MM.1S (cell line): ENCODE measurements at regions not wholly inside any gene's neighbourhood (a gene's known extent, or its start where the extent isn't known, plus 50 kb on each side); places are given as distances from the start of the nearest gene placed in this dataset.

Experiments used
- DNase-seq: peaks from one replicate; pipeline ENCODE4 v3.0.0-alpha.2; 2015
- H2AFZ ChIP-seq: fragments of 300-600 bp; sonication (generic); 2 replicates; pipeline ENCODE4 v1.6.0; 2016; ENCODE audit warnings: antibody characterized with exemption, low read length
- H3F3A ChIP-seq: fragments of 300-600 bp; sonication (generic); 2 replicates; pipeline ENCODE4 v1.6.1; 2016; ENCODE audit warnings: mild to moderate bottlenecking, antibody characterized with exemption, low read length, moderate library complexity, mixed read lengths; ENCODE audit not compliant: insufficient read depth
- H3K27ac ChIP-seq: fragments of 300-600 bp; sonication (generic); 2 replicates; pipeline ENCODE4 v1.5.1; 2016; ENCODE audit warnings: mild to moderate bottlenecking, low read length
- H3K27me3 ChIP-seq: fragments of 300-600 bp; sonication (generic); replicated peaks from 2 replicates; pipeline ENCODE4 v1.6.0; 2016; ENCODE audit warnings: low read length; ENCODE audit not compliant: insufficient read depth
- H3K36me3 ChIP-seq: fragments of 300-600 bp; sonication (generic); replicated peaks from 2 replicates; pipeline ENCODE4 v1.6.1; 2016; ENCODE audit warnings: mild to moderate bottlenecking, low read length, mixed read lengths; ENCODE audit not compliant: insufficient read depth
- H3K4me1 ChIP-seq: fragments of 300-600 bp; sonication (generic); 2 replicates; pipeline ENCODE4 v1.6.1; 2016; ENCODE audit warnings: low read length, mixed read lengths
- H3K4me2 ChIP-seq: fragments of 300-600 bp; sonication (generic); 2 replicates; pipeline ENCODE4 v1.6.0; 2016; ENCODE audit warnings: low read depth, low read length
- H3K4me3 ChIP-seq: fragments of 300-600 bp; sonication (generic); 2 replicates; pipeline ENCODE4 v1.5.1; 2016; ENCODE audit warnings: low read length, mixed read lengths
- H3K79me2 ChIP-seq: fragments of 300-600 bp; sonication (generic); 2 replicates; pipeline ENCODE4 v1.6.1; 2016; ENCODE audit warnings: mixed run types, low read length, mixed read lengths
- H3K9ac ChIP-seq: fragments of 300-600 bp; sonication (generic); 2 replicates; pipeline ENCODE4 v1.6.1; 2016; ENCODE audit warnings: low read length, mixed read lengths
- H3K9me2 ChIP-seq: fragments of 300-600 bp; sonication (generic); replicated peaks from 2 replicates; pipeline ENCODE4 v1.6.1; 2016; ENCODE audit warnings: mild to moderate bottlenecking, low read length, mixed read lengths; ENCODE audit not compliant: insufficient read depth
- H3K9me3 ChIP-seq: fragments of 300-600 bp; sonication (generic); replicated peaks from 2 replicates; pipeline ENCODE4 v1.6.1; 2016; ENCODE audit warnings: mild to moderate bottlenecking, low read length, mixed read lengths; ENCODE audit not compliant: insufficient read depth
- H4K20me1 ChIP-seq: fragments of 300-600 bp; sonication (generic); 2 replicates; pipeline ENCODE4 v1.6.1; 2016; ENCODE audit warnings: mild to moderate bottlenecking, low read length, moderate library complexity, mixed read lengths; ENCODE audit not compliant: insufficient read depth
- EZH2 ChIP-seq: fragments of 300-600 bp; sonication (generic); optimal IDR thresholded peaks from 2 replicates; pipeline ENCODE3; 2017; ENCODE audit warnings: low read depth, mild to moderate bottlenecking, antibody characterized with exemption, low read length, mixed read lengths
- EZH2phosphoT487 ChIP-seq: fragments of 300-600 bp; sonication (generic); IDR thresholded peaks from 2 replicates; pipeline ENCODE4 v1.6.1; 2018; ENCODE audit warnings: antibody characterized with exemption, low read length
- TF ChIP-seq, protein P1 (sequence below): fragments of 300-600 bp; sonication (generic); IDR thresholded peaks from 2 replicates; pipeline ENCODE4 v1.5.1; 2016; ENCODE audit warnings: antibody characterized with exemption, low read length, mixed read lengths

- Histone ChIP-seq H3K4me3 (no peak overlapping the region), H3K9me3 (no peaks in the 10 kb centered on the region), H3K9me2 (no peaks in the 10 kb centered on the region), H3K4me1 (no peaks in the 10 kb centered on the region), H3F3A (no peaks in the 10 kb centered on the region), H3K79me2 (no peaks in the 10 kb centered on the region), H3K27ac (no peak overlapping the region), H3K4me2 (no peak overlapping the region), H3K9ac (no peak overlapping the region), H2AFZ (no peak overlapping the region), H3K27me3 (no peaks in the 10 kb centered on the region), H3K36me3 (no peaks in the 10 kb centered on the region), H4K20me1 (no peaks in the 10 kb centered on the region)
- no peak for DNase-seq
- TF ChIP-seq EZH2phosphoT487, result no peak
- TF ChIP-seq, protein P1, sequence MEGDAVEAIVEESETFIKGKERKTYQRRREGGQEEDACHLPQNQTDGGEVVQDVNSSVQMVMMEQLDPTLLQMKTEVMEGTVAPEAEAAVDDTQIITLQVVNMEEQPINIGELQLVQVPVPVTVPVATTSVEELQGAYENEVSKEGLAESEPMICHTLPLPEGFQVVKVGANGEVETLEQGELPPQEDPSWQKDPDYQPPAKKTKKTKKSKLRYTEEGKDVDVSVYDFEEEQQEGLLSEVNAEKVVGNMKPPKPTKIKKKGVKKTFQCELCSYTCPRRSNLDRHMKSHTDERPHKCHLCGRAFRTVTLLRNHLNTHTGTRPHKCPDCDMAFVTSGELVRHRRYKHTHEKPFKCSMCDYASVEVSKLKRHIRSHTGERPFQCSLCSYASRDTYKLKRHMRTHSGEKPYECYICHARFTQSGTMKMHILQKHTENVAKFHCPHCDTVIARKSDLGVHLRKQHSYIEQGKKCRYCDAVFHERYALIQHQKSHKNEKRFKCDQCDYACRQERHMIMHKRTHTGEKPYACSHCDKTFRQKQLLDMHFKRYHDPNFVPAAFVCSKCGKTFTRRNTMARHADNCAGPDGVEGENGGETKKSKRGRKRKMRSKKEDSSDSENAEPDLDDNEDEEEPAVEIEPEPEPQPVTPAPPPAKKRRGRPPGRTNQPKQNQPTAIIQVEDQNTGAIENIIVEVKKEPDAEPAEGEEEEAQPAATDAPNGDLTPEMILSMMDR, result no peak
- TF ChIP-seq EZH2, result no peak
Observed at GRCh38 chrX:35670889-35671288, 127.3 kb upstream of the MAGEB16 start.

- Histone ChIP-seq H3K4me3 (no peak overlapping the region), H3K4me1 (no peaks in the 10 kb centered on the region), H3K27ac (no peak overlapping the region), H3K9me2 (no peaks in the 10 kb centered on the region), H3F3A (no peaks in the 10 kb centered on the region), H3K4me2 (no peak overlapping the region), H3K9me3 (no peaks in the 10 kb centered on the region), H2AFZ (no peak overlapping the region), H3K79me2 (no peaks in the 10 kb centered on the region), H3K27me3 (no peaks in the 10 kb centered on the region), H3K36me3 (no peaks in the 10 kb centered on the region), H3K9ac (no peak overlapping the region), H4K20me1 (no peaks in the 10 kb centered on the region)
- no peak for TF ChIP-seq EZH2phosphoT487
- TF ChIP-seq, protein P1, result no peak
- no peak for TF ChIP-seq EZH2
- DNase-seq, result no peak
Observed at GRCh38 chrX:35675151-35675550, 123.0 kb upstream of the MAGEB16 start.

GRCh38 chrX:35680940-35681346 lies 117.2 kb upstream of the MAGEB16 start:
- Histone ChIP-seq H3K4me3 (no peak overlapping the region), H3K79me2 (no peaks in the 10 kb centered on the region), H3K9me3 (no peaks in the 10 kb centered on the region), H2AFZ (no peak overlapping the region), H3K27me3 (no peaks in the 10 kb centered on the region), H3K4me2 (no peak overlapping the region), H3K36me3 (no peaks in the 10 kb centered on the region), H3K4me1 (no peaks in the 10 kb centered on the region), H4K20me1 (no peaks in the 10 kb centered on the region), H3K9ac (no peak overlapping the region), H3F3A (no peaks in the 10 kb centered on the region), H3K27ac (no peak overlapping the region), H3K9me2 (no peaks in the 10 kb centered on the region)
- TF ChIP-seq, protein P1, result no peak
- TF ChIP-seq EZH2phosphoT487, result no peak
- TF ChIP-seq EZH2, result no peak
- DNase-seq, result no peak
